ENCODE measurements at regions not wholly inside any gene's neighbourhood (a gene's known extent, or its start where the extent isn't known, plus 50 kb on each side); places are given as distances from the start of the nearest gene placed in this dataset.

DNA sequence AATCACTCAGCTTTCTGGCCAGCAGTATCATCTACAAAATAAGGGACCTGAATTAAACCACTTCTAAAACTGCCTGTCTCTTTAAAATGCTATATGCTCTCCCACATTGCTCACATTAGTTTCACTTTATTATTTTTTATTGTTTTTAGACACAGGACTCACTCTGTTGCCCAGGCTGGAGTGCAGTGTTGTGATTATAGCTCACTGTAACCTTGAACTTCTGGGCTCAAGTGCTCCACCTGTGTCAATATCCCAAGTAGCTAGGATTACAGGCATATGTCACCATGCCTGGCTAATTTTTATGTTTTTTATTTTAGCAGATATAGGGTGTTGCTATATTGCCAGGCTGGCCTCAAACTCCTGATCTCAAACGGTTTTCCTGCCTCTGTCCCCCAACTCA is 591.3 kb upstream of the ZNF804A start:
- TF ChIP-seq, protein P1, sequence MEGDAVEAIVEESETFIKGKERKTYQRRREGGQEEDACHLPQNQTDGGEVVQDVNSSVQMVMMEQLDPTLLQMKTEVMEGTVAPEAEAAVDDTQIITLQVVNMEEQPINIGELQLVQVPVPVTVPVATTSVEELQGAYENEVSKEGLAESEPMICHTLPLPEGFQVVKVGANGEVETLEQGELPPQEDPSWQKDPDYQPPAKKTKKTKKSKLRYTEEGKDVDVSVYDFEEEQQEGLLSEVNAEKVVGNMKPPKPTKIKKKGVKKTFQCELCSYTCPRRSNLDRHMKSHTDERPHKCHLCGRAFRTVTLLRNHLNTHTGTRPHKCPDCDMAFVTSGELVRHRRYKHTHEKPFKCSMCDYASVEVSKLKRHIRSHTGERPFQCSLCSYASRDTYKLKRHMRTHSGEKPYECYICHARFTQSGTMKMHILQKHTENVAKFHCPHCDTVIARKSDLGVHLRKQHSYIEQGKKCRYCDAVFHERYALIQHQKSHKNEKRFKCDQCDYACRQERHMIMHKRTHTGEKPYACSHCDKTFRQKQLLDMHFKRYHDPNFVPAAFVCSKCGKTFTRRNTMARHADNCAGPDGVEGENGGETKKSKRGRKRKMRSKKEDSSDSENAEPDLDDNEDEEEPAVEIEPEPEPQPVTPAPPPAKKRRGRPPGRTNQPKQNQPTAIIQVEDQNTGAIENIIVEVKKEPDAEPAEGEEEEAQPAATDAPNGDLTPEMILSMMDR (conservative IDR thresholded peaks at IDR 0.05; ENCODE audit: low read depth in 2 of 2), result no peak
- TF ChIP-seq CREB1 (CRISPR knock-in tag; IDR thresholded peaks at IDR 0.05; ENCODE audit: low read depth), result no peak
- no peak for TF ChIP-seq EZH2 (IDR thresholded peaks at IDR 0.05; ENCODE audit: low read depth, unreplicated experiment)

All from GM23338 (cell line).